WERI-Rb-1 (cell line): ENCODE measurements at regions not wholly inside any gene's neighbourhood (a gene's known extent, or its start where the extent isn't known, plus 50 kb on each side); places are given as distances from the start of the nearest gene placed in this dataset.

ENCODE experiments used
- DNase-seq: peaks from one replicate; pipeline ENCODE4 v3.0.0-alpha.2; 2020
- H3K27ac ChIP-seq: fragments of 250-450 bp; sonication (Bioruptor Pico); 2 replicates; pipeline ENCODE4 v1.5.1; 2020; ENCODE audit warnings: mild to moderate bottlenecking, moderate library complexity
- H3K27me3 ChIP-seq: fragments of 250-450 bp; sonication (Bioruptor Pico); 2 replicates; pipeline ENCODE4 v1.5.1; 2021; ENCODE audit warnings: mild to moderate bottlenecking, low read depth, moderate library complexity; ENCODE audit not compliant: insufficient read depth, severe bottlenecking
- H3K36me3 ChIP-seq: fragments of 250-450 bp; sonication (Bioruptor Pico); 2 replicates; pipeline ENCODE4 v1.5.1; 2020; ENCODE audit warnings: mild to moderate bottlenecking, moderate library complexity
- H3K4me3 ChIP-seq: 2 replicates; pipeline ENCODE4 v1.5.1; 2011; ENCODE audit warnings: low read depth, mild to moderate bottlenecking, control low read depth, low read length
- H3K9me3 ChIP-seq: fragments of 250-450 bp; sonication (Bioruptor Pico); 2 replicates; pipeline ENCODE4 v1.5.1; 2021; ENCODE audit warnings: mild to moderate bottlenecking, moderate library complexity; ENCODE audit not compliant: severe bottlenecking
- TF ChIP-seq, protein P1 (sequence below): IDR thresholded peaks from 2 replicates; pipeline ENCODE4 v1.5.1; 2011; ENCODE audit warnings: low read depth, mild to moderate bottlenecking, control low read depth, inconsistent platforms, low read length

GRCh38 chr7:131007439-131008330 lies 273.7 kb upstream of the KLF14 start:
- Histone ChIP-seq H3K36me3 (no peaks in the 10 kb centered on the region), H3K27ac (no peak overlapping the region), H3K4me3 (no peak overlapping the region), H3K27me3 (no peaks in the 10 kb centered on the region), H3K9me3 (no peaks in the 10 kb centered on the region)
- DNase-seq, result peak; percentile 51
- TF ChIP-seq, protein P1, sequence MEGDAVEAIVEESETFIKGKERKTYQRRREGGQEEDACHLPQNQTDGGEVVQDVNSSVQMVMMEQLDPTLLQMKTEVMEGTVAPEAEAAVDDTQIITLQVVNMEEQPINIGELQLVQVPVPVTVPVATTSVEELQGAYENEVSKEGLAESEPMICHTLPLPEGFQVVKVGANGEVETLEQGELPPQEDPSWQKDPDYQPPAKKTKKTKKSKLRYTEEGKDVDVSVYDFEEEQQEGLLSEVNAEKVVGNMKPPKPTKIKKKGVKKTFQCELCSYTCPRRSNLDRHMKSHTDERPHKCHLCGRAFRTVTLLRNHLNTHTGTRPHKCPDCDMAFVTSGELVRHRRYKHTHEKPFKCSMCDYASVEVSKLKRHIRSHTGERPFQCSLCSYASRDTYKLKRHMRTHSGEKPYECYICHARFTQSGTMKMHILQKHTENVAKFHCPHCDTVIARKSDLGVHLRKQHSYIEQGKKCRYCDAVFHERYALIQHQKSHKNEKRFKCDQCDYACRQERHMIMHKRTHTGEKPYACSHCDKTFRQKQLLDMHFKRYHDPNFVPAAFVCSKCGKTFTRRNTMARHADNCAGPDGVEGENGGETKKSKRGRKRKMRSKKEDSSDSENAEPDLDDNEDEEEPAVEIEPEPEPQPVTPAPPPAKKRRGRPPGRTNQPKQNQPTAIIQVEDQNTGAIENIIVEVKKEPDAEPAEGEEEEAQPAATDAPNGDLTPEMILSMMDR, result peak; percentile 46; the same call in 1 of the 2 replicates

- H3K27me3 ChIP-seq, result no peaks in the 10 kb centered on the region
- TF ChIP-seq, protein P1, result no peak
- no peaks in the 10 kb centered on the region for H3K9me3 ChIP-seq
- H3K4me3 ChIP-seq, result no peak overlapping the region
- H3K36me3 ChIP-seq, result no peaks in the 10 kb centered on the region
- no peak overlapping the region for H3K27ac ChIP-seq
- no peak for DNase-seq
Observed at GRCh38 chr7:131008840-131009711, 275.1 kb upstream of the KLF14 start.

DNA sequence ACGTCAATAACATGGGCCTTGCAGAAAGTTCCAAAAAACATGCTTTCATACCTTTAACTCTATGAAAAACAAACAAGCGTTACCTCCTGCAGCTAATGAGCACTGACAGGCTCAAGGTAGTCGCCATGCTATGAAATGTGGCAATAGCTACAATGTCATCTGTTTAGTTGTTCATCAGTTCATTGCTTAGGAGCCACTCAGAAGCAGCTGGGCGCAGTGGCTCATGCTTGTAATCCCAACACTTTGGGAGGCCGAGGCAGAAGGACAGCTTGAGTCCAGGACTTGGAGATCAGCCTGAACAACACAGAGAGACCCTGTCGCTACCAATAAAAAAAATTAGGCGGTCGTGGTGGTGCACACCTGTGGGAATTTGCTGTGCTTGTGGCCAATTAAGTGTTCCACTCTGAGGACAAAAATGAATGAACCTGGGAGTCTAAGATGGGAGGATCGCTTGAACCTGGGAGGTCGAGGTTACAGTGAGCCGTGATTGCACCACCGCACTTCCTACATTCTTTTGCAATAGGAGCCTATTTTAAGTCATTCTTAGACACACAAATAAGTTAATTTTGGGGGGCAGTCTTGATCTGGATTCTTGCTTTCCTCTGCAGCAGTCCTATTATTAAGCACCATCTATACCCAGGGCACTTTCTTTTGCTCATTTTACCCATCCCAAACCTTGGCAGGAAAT lies 276.2 kb upstream of the KLF14 start:
- DNase-seq, result no peak
- H3K9me3 ChIP-seq, result no peaks in the 10 kb centered on the region

DNA sequence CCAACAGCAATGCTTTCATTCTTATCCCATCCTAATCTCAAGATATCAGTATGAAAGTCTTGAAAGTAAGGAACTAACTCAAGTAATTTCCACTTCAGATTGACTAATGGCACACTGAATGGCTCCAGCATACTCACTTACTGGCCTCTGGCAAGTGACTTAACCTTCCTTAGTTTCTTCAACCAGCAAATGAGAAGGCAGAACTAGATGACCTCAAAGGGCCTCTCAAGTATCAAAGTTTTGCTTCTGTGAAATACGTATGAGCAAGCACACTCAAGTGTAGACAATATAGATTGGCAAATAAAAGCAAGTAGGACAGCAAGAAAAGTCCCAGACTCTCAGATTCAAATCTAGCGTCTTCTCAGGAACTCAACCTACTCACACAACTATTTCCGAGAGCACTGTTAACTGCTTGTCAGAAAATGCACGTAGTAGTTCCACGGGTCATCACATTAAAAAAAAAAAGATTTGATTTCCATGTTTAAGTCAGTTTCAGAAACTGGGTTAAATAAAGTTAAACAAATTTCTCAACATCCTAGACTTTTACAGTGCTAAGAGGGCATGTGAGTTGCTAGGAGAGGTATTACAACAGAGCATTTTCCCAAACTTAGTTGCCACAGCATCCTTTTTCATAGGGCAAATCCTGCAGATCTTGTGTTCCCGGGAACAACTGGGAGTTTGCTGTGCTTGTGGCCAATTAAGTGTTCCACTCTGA lies 276.9 kb upstream of the KLF14 start:
- TF ChIP-seq, protein P1, result no peak
- H3K27ac ChIP-seq, result no peak overlapping the region
- H3K27me3 ChIP-seq, result no peaks in the 10 kb centered on the region
- no peak for DNase-seq
- no peaks in the 10 kb centered on the region for H3K36me3 ChIP-seq
- no peaks in the 10 kb centered on the region for H3K9me3 ChIP-seq
- no peak overlapping the region for H3K4me3 ChIP-seq

More for the DNA sequence above, 276.2 kb upstream of the KLF14 start:
- H3K27ac ChIP-seq, result no peak overlapping the region
- TF ChIP-seq, protein P1, result no peak
- H3K27me3 ChIP-seq, result no peaks in the 10 kb centered on the region
- H3K4me3 ChIP-seq, result no peak overlapping the region
- no peaks in the 10 kb centered on the region for H3K36me3 ChIP-seq

GRCh38 chr7:131011432-131011742 lies 277.4 kb upstream of the KLF14 start:
- no peaks in the 10 kb centered on the region for H3K27me3 ChIP-seq
- no peaks in the 10 kb centered on the region for H3K9me3 ChIP-seq
- DNase-seq, result no peak
- H3K4me3 ChIP-seq, result no peak overlapping the region
- TF ChIP-seq, protein P1, result no peak
- H3K27ac ChIP-seq, result no peak overlapping the region
- H3K36me3 ChIP-seq, result no peaks in the 10 kb centered on the region
